ENCODE measurements at regions not wholly inside any gene's neighbourhood (a gene's known extent, or its start where the extent isn't known, plus 50 kb on each side); places are given as distances from the start of the nearest gene placed in this dataset.
"Not testable (repeated sequence)": the region's sequence is repeated elsewhere in the genome, so short reads cannot be mapped to it uniquely, and the experiment has no call there.

DNA sequence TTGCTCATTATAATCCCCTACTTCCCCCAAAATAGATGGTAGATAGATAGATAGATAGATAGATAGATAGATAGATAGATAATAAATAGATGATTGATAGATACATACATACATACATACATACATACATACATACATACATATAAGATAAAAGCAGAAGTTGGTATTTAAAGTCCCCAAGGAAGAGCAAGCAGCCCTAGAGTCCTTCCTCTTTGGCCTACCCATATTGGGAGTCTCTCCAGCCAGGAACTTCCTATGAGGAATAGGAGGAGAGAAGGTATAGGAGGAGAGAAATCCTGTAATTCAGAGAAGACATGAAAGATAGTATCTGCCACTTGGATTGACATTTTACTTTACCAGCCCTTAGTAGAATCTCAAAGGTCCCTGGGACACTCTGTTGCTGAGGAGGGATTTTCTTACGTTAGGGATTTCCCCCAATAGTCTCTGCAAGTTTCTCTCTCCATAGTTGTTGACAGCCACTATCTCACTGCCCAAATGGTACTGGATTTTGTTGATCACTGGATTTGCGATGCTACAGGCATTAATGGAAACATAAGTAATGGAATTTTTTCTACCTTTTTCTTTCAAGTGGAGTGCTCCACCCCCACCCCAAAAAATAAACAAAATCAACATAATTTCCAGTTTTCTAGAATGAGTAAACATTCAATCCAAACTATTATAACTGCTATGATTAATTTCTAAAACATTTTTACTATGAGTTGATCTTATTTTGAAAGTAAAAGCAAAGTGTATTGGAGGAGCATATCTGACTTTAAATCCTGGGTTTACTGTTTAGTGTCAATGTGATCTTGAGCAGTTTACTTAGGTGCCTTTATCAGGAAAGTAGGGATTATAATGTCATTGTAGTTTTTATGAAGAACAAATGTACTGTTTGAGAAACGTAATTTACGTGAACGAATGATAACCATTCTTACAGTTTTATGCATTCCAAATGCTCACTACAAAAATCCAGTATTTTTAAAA is 93.2 kb upstream of the TNFSF4 start:
- no peak for ATAC-seq

DNA sequence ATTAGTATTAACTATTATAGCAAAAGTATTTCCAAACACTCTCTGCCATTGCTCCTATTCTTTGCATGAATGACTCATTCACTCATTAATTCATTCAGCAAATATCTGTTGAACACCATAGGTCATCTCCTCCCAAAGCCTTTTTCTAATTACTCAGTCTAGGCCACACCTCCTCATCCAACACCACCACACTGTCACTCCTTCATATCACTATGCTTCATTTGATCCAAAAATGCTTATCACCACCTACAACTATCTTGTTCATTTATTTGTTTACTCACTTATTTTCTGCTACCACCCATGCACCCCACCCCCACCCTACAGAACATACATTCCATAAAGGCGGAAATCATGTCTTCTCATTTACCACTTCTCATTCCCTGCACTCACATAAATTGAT is 94.4 kb upstream of the TNFSF4 start:
- peak; percentile 74 for ATAC-seq

DNA sequence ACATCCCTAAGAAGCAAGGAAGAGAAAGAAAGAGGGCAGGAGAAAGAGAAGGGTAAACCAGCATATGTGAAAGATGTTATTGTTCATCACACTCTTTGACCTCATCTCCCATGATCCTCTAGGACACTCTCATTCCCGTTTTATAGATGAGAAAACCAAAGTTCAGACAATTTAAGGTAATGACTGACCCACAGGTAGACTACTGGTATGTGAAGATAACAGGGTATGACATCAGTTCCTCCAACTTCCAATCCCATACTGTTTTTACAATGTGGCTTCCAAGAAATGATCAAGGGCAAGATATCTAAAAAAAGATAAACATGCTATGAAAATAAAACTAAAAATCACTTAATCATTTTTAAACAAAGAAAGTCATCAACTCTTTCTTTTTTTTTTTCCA is 95.2 kb upstream of the TNFSF4 start:
- ATAC-seq, result no peak

DNA sequence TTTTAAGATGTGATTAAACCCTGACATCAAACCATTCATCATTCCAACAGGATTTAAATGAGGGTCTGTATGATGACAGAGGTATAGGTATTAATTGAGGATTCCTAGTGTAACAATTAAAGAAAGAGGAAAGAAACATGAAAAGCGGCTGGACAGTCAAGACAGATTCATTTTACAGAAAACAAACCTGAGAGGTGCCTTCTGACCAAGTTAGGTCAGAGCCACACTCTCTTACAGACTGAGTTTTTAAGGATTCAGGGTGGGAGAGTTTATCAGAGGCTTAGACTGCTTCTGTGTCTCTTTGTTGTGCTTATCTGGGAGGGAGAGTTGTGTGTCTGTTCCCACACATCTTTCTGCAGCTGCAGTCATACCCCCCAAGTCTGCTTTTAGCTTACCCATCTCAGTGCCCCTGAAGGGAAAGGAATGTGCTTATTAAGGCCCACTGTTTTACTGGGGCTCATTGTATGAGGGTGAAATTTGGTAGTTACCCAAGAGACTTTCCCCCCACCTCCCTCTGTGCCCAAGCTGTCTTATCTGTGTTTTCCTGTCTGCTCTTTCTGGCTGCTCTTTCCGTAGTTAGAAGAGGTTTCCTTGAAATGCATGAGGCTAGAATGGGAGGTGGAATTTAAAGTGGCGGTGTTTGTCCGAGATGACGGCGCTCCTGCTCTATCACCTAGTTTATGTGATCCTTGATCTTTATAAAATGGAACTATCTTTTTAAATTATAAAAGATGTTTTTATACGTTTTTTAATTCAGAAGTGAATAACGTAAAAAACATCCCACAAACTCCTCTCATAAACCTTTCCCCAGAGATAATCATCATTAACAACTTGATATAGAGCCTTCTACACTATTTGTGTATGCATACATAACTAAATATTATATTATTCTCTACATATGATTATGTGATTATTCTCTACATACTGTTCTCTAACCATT is 96.0 kb upstream of the TNFSF4 start:
- ATAC-seq, result no peak

DNA sequence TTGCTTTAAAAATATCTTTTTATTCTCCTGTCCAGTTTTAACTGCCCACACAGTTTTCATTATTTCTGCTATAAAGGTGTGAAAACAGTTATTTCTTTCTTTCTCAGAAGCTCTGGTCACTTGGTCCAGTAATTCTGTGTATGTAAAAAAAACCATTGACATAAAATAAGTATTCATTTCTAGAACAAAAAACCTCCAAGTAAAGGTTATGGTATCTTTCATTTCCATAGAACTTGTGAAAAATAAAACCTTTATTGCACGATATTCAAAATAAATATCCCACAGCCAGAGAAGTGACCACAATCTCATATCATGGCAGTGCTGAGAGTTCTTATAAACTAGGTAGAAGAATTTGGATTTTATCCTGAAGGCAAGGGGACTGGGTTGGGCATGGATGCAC is 96.9 kb upstream of the TNFSF4 start:
- no peak for ATAC-seq

DNA sequence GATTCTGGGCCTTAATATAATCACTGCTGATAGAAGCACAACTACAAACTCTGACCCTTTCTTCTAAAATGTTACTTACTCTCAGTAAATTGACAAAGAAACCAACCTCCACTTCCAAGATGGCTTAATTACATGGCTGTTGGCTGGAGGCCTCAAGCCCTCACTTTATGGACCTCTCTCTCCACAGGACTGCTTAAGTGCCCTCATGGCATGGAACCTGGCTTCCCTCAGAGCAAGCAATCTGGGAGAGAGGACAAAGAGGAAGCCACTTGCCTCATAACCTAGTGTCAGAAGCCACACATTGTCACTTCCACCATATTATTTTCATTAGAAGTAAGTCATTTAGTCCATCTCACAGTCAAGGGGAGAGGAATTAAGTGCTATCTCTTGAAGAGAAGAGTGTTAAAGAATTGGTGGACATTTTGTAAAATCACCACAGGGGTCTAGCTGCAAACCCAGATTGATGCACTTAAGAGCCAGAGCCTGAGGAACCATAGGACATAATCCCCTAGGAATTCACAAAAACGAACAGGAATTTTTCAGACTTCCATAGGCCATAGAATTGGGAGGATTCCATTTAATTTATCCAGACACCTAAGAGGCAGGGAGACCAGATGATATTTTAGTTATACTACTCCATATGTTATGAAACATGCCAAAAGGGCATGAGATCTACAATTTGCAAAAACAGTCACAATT is 97.5 kb upstream of the TNFSF4 start:
- ATAC-seq, result no peak

DNA sequence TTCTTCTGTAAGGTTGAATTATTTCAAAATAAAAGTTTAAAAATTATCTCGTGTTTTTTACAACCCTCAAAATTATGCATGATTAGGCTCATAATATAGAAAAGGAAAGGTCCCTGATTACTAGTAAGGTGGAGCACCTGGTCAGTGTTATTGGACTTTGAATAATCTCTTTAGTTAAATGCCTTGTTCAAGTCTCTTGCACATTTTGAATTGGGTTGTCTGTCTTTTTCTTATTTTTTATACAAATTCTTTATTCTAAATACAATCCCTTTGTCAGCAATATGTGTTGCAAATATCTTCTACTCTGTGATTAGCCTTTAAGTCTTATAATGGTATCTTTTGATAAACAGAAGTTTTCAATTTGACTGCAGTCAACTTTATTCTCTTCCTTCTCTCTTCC is 100.7 kb upstream of the TNFSF4 start:
- no peak for ATAC-seq

DNA sequence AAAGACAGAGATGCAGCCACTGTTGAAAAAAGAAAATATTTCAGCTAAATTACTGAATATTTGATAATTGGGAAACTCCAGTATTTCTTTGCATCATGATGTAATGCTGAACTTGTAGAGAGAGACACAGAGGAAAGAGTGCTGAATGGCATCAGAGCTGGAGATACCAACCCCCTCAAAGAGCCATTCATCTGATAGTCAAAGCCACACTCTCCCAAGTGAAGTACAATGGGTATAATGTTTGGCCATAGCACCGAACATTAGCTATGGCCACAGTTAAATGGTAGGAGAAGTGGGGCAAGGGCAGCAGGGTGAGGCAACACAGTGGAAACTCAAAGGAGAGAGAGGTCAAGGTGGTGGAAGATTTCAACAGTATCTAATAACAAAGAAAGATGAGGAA is 107.5 kb upstream of the TNFSF4 start:
- no peak for ATAC-seq

DNA sequence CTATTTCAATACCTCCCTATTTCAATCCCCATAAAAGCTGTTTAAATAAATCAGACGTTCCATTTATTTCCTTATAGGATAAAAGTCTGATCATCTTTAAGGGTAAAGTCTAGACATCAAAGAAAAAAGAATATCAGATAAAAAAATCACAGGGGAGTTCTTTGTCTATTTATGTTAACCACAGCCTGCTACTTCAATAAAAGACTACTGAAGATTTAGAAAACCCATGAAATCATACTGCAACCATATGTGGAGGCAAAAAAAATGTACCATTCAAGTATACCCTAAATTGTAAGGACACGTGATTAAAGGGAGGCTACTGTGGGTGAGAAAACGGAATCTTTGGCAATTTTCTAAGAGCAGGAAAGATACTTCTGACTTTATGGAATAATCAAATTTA is 108.2 kb upstream of the TNFSF4 start:
- ATAC-seq, result no peak

DNA sequence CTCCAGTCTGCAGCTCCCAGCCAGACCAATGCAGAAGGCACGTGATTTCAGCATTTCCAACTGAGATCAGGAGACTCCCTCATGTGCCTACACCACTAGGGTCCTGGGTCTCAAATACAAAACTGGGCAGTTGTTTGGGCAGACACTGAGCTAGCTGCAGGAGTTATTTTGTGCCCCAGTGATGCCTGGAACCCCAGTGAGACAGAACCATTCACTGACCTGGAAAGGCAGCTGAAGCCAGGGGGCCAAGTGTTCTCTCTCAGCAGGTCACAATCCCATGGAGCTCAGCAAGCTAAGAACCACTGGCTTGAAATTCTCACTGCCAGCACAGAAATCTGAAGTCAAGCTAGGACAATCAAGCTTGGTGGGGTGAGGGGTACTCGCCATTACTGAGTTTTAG is 111.7 kb upstream of the TNFSF4 start:
- no peak for ATAC-seq

DNA sequence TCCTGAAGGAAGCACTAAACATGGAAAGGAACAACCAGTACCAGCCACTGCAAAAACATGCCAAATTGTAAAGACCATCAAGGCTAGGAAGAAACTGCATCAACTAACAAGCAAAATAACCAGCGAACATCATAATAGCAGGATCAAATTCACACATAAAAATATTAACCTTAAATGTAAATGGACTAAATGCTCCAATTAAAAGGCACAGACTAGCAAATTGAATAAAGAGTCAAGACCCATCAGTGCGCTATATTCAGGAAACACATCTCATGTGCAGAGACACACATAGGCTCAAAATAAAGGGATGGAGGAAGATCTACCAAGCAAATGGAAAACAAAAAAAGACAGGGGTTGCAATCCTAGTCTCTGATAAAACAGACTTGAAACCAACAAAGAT is 117.2 kb upstream of the TNFSF4 start:
- not testable (repeated sequence) for ATAC-seq

DNA sequence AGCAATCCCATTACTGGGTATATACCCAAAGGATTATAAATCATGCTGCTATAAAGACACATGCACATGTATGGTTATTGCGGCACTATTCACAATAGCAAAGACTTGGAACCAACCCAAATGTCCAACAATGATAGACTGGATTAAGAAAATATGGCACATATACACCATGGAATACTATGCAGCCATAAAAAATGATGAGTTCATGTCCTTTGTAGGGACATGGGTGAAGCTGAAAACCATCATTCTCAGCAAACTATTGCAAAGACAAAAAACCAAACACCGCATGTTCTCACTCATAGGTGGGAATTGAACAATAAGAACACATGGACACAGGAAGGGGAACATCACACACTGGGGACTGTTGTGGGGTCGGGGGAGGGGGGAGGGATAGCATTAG is 120.9 kb upstream of the TNFSF4 start:
- ATAC-seq, result not testable (repeated sequence)

DNA sequence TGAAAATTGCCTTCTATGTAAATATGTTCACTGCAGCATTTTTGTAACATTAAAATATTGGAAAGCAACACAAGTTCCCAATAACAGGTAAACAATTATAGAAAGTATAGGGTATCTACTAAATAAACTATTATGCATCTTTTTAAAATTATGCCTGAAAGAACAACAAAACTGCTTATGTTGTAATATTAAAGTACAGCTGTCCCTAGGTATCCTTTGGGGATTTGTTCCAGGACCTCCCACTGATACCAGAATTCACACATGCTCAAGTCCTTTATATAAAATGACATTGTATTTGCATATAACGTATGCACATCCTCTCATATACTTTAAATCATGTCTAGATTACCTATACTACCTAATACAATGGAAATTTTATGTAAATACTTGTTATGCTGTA is 121.8 kb upstream of the TNFSF4 start:
- no peak for ATAC-seq

DNA sequence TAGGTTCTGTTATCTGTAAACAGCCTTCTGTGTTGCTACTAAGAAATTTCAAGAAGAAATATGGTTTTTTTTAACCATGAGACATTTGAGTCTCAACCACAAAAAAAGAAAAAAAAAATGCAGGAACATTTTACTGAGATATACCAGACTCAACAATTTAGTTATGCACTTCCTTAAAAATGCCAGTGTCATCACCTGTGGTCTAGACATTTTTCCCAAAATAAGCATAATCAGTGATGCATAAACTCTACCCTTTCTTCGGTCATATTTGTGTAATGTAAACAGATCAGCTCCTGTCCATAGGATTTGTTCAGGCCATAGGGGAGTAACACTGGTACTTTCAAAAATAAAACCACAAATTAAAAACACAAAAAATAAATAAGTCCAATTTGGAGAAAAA is 122.6 kb upstream of the TNFSF4 start:
- no peak for ATAC-seq

DNA sequence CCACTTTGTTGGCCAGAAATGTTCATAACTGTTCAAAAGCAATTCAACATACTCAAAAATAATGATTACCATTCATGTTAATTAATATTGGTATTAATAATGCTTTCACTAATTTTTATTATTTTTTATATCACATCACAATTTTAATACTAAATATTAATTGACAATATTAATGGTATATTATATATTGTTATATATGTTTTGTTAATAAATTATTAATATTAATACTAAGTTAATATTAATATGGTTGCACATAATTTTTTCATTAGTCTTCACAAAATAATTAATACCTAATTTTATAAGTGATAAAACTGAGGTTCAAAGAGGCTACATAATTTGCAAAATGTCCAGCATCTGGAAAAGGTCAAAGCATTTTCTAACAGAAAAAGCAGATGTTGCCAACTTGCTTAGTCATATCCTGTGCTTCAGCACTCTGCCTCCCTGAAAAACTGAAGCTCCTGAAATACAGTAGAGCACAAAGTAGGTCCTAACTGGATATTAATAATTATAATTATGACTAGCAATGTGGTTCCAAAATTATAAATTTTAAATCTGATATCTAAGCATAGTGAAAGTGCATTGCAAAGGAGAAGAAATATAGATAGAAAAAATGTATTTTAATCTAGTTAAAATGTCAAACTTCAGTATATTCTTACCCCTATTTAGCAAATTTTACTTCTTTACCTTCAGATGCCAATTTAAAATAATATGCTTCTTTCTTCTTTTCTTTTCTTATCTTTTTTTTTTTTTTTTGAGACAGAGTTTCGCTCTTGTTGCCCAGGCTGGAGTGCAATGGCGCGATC is 123.2 kb upstream of the TNFSF4 start:
- ATAC-seq, result no peak

DNA sequence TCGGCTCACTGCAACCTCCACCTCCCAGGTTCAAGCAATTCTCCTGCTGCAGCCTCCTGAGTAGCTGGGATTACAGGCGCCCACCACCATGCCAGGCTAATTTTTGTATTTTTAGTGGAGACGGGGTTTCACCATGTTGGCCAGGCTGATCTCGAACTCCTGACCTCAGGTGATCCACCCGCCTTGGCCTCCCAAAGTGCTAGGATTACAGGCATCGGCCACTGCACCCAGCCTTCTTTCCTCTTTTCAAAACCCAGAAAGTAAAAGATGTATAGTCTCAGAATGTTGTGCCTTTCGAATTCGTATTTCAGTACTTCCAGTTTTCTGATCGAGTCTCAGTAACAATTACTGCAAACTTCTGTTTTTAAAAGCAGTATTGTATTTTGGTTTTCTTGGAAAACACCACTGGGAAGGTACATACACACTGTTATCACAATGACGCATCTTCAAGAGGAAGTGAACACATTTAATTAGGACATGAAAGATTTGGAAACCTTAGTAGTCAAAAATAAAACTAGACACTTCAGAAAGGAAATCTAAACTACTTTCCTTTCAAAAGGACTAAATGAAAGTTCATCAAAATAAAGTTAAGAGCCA is 123.9 kb upstream of the TNFSF4 start:
- ATAC-seq, result not testable (repeated sequence)

DNA sequence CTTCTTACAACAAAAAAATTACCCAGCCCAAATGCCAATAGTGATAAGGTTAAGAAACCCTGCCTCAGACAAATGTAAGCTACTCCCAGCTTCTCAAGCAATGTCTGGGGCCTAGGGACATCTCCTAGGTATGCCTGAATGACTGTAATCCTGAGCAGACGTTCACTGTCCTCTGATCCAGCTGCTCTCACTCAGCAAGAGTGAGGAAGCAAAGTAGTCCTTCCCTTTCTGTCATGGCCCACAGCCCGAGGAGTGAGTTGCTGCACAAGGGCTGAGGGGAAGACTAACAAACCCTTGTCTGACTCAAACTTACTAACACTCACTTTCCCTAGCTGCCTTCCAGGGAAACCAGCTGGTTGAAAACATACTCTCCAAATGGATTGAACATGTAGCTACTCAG is 124.9 kb upstream of the TNFSF4 start:
- ATAC-seq, result peak; percentile 28

DNA sequence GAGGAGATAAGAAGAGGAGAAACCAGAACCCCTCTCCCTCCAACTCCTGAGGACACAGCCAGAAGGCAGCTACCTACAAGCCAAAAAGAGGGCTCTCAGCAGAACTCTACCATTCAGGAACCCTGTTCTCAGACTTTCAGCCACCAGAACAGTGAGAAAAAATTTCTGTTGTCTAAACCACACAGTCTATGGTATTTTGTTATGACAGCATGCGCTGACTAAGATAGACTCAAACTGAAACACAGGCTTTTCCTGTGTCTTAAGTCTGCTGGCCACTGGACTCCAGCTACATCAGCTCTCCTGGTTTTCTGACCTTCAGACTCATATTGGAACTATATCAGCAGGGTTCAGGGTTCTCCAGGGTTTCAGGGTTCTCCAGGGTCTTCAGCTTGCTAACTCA is 126.5 kb upstream of the TNFSF4 start:
- ATAC-seq, result no peak

DNA sequence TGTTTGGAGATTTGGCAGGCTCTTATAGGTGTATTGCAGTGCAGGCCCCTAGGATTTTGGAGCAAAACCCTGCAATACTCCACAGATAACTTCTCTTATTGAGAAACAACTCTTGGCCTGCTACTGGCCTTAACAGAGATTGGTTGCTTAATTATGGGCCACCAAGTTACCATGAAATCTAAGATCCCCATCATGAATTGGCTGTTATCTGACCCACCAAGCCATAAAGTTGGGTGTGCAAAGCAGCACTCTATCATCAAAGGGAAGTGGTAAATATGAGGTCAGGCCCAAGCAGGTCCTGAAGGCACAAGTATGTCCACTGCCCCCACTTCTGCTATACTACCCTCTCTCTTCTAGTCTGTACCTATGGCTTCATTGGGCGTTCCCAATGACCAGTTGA is 130.0 kb upstream of the TNFSF4 start:
- ATAC-seq, result no peak

DNA sequence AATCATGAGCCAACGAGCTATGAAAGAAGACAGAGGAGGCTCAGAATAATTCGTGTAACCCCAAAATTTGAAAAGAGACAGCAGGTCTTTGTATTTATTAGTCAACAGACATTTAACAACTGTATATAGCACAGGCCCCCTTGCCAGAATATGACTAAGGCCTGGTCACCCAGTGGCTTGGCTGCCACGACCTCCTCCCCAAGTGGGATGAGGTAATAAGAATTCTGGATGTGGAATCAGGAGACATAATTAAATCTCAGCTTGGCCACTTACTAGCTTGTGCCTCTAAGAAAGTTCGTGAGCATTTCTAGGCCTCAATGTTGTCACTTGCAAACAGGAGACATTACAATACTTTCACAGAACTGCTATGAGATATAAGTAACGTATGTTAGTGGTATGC is 134.2 kb upstream of the TNFSF4 start:
- ATAC-seq, result no peak

DNA sequence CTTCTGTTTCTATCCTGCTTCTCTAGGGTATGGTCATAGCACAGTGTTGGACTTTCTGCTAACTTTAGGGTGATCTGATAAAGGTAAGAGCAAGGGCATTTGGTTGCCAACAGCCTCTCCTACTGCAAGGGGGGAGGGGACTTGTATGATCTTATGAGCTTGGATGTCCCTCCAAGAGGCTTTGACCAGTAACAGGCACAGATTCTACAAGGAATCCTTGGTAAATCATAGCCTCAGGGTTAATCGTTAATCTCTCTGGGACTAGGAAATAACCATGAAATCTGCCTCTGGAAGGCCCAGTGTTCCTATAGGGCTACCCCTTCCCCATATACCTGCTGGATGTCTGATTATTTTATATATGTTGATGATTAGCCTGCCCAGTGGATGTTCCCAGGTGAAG is 134.8 kb upstream of the TNFSF4 start:
- ATAC-seq, result no peak

DNA sequence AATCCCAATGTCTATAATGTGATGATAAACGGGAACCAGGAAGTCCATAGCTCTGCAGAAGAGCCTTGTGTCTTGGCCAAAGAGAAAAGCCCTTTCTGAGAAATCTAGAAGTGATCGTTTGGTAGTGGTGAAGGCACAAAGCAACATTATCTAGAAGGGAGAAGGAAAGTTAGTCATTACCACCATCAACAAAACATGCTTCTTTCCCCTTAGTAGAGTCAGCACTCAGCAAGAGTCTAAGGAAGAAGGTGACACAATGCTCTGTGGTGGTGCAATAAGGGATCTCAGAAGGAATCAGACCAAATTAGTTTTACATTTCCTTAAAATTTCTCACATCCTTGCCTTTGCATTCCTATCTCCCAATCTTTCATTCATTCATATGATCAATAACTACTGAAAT is 134.4 kb upstream of the PRDX6 start:
- ATAC-seq, result no peak

Measured in esophagus mucosa (tissue), 1 donor.